Parathyroid adenoma (tissue), 2 donors: ENCODE measurements at regions not wholly inside any gene's neighbourhood (a gene's known extent, or its start where the extent isn't known, plus 50 kb on each side); places are given as distances from the start of the nearest gene placed in this dataset.

Experiments used
- H2AFZ ChIP-seq: fragments of 300-600 bp; sonication (generic); one replicate; pipeline ENCODE4 v1.7.0; 2017; ENCODE audit warnings: antibody characterized with exemption, mild to moderate bottlenecking
- H3K27ac ChIP-seq: fragments of 300-600 bp; sonication (generic); one replicate; pipeline ENCODE4 v1.7.0; 2017
- H3K27me3 ChIP-seq: fragments of 300-600 bp; sonication (generic); one replicate; pipeline ENCODE4 v1.7.0; 2017; ENCODE audit warnings: low read length; ENCODE audit not compliant: control insufficient read depth, insufficient read depth
- H3K36me3 ChIP-seq: fragments of 300-600 bp; sonication (generic); one replicate; pipeline ENCODE4 v1.7.0; 2017; ENCODE audit warnings: low read length; ENCODE audit not compliant: control insufficient read depth, insufficient read depth
- H3K4me1 ChIP-seq: fragments of 300-600 bp; sonication (generic); one replicate; pipeline ENCODE4 v1.7.0; 2017; ENCODE audit warnings: control low read depth
- H3K4me2 ChIP-seq: fragments of 300-600 bp; sonication (generic); one replicate; pipeline ENCODE4 v1.7.0; 2017; ENCODE audit warnings: low read length
- H3K4me3 ChIP-seq: fragments of 300-600 bp; sonication (generic); one replicate; pipeline ENCODE4 v1.7.0; 2017; ENCODE audit warnings: low read depth, low read length
- H3K79me2 ChIP-seq: fragments of 300-600 bp; sonication (generic); one replicate; pipeline ENCODE4 v1.7.0; 2017; ENCODE audit warnings: control low read depth
- H3K9ac ChIP-seq: fragments of 300-600 bp; sonication (generic); one replicate; pipeline ENCODE4 v1.7.0; 2017; ENCODE audit warnings: mild to moderate bottlenecking
- H3K9me3 ChIP-seq: fragments of 300-600 bp; sonication (generic); one replicate; pipeline ENCODE4 v1.7.0; 2017; ENCODE audit warnings: low read length; ENCODE audit not compliant: control insufficient read depth
- TF ChIP-seq, protein P1 (sequence below): fragments of 300-600 bp; sonication (generic); IDR thresholded peaks from one replicate; pipeline ENCODE4 v1.7.0; 2017; ENCODE audit warnings: antibody characterized with exemption, mild to moderate bottlenecking
- donor health status: primary hyperparathyroidism.

DNA sequence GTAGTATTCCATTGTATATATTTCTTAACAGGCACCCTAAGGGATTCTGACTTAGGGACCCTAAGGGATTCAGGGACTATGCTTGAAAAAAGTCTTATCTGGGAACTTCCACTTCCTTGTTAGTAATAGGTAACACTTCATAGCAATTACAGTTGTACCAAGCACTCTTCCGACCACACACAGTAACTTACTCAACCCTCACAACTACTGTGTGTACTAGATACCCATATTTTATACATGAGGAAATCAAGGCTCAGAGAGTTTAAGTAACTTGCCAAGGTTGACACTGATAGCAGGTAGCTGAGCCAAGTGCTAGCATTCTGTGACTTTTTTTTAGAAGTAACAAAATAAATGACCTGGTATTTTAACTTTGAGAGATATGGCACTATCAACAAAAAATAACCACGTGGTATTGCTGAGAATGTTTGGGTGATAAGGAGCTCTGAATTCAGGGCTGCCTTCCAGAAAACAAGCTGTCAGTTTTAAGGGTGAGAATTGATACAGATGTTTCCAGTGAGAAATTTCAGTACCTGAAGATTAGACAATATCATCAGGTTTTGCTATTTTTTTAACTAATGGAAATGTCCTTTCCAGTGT, 210.3 kb upstream of the SUCLG2 start:
- no peak overlapping the region for H3K27ac ChIP-seq
- no peaks in the 10 kb centered on the region for H3K27me3 ChIP-seq
- no peaks in the 10 kb centered on the region for H3K9me3 ChIP-seq
- no peaks in the 10 kb centered on the region for H3K36me3 ChIP-seq
- TF ChIP-seq, protein P1, sequence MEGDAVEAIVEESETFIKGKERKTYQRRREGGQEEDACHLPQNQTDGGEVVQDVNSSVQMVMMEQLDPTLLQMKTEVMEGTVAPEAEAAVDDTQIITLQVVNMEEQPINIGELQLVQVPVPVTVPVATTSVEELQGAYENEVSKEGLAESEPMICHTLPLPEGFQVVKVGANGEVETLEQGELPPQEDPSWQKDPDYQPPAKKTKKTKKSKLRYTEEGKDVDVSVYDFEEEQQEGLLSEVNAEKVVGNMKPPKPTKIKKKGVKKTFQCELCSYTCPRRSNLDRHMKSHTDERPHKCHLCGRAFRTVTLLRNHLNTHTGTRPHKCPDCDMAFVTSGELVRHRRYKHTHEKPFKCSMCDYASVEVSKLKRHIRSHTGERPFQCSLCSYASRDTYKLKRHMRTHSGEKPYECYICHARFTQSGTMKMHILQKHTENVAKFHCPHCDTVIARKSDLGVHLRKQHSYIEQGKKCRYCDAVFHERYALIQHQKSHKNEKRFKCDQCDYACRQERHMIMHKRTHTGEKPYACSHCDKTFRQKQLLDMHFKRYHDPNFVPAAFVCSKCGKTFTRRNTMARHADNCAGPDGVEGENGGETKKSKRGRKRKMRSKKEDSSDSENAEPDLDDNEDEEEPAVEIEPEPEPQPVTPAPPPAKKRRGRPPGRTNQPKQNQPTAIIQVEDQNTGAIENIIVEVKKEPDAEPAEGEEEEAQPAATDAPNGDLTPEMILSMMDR, result no peak
- H3K4me2 ChIP-seq, result no peak overlapping the region
- no peaks in the 10 kb centered on the region for H3K4me1 ChIP-seq
- no peak overlapping the region for H3K4me3 ChIP-seq
- H3K9ac ChIP-seq, result no peak overlapping the region
- no peak overlapping the region for H2AFZ ChIP-seq
- H3K79me2 ChIP-seq, result no peaks in the 10 kb centered on the region

DNA sequence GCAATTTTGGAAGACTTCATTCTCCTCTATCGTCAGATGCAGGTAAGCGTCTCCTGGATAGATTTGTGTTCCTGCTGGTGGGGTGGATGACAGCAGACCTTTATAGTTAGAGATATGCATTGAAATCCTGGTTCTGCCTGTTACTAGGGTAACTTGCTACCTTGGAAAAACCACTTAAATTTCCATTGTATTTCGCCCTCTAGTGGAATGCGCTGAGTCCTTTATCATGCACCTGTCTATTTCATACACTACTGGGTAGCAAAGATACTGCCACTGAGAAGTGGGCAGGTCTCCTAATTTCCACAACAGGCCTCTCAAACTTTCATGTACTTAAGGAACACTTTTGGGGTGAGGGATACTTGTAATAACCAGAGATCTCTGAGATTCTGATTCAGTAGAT, 209.5 kb upstream of the SUCLG2 start:
- no peak overlapping the region for H3K9ac ChIP-seq
- no peaks in the 10 kb centered on the region for H3K27me3 ChIP-seq
- no peaks in the 10 kb centered on the region for H3K9me3 ChIP-seq
- H3K79me2 ChIP-seq, result no peaks in the 10 kb centered on the region
- TF ChIP-seq, protein P1, result no peak
- H3K4me3 ChIP-seq, result no peak overlapping the region
- H3K27ac ChIP-seq, result no peak overlapping the region
- no peak overlapping the region for H3K4me2 ChIP-seq
- no peak overlapping the region for H2AFZ ChIP-seq
- no peaks in the 10 kb centered on the region for H3K4me1 ChIP-seq
- no peaks in the 10 kb centered on the region for H3K36me3 ChIP-seq

DNA sequence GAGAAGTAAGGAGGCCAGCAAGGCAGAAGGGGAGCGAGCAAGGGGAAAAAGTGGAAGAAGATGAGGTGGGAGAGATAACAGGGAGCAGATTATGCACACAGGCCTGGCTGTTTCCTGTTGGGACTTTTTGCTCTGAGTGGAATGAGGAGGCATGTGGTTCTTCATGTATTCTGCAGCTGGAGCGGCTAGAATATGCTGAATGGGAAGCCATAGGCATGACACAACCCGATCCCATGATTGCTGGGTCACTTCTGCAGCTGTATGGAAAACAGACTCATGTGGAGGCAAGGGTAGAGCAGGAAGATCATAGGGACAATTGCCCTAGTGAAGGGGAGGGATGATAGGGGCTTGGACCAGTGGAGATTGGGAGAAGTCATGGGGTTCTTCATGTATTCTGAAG, 206.0 kb upstream of the SUCLG2 start:
- TF ChIP-seq, protein P1, result no peak
- H2AFZ ChIP-seq, result no peak overlapping the region
- no peak overlapping the region for H3K27ac ChIP-seq
- no peaks in the 10 kb centered on the region for H3K79me2 ChIP-seq
- H3K36me3 ChIP-seq, result no peaks in the 10 kb centered on the region
- no peaks in the 10 kb centered on the region for H3K9me3 ChIP-seq
- H3K4me3 ChIP-seq, result no peak overlapping the region
- no peak overlapping the region for H3K4me2 ChIP-seq
- no peaks in the 10 kb centered on the region for H3K27me3 ChIP-seq
- no peak overlapping the region for H3K9ac ChIP-seq
- H3K4me1 ChIP-seq, result no peaks in the 10 kb centered on the region

DNA sequence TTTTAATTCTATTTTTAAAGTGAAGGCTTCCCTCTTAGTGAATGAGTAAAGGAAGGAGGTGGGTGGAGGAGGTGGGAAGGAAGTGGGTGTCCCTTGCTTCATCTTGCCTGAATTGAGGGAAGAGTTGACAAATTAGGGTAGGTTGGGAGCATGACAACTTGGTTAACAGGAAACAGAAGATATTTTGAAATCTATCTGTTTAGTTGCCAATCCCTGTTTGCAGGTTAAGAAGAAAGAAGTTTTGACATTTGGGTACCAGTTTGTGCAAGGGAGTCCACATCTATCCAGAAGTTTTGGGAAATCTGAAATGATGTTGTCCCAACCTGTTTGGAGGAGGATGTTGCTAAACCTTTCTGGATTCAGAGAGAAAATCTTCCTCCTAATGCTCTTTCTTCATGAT, 204.1 kb upstream of the SUCLG2 start:
- Histone ChIP-seq H3K79me2 (no peaks in the 10 kb centered on the region), H3K9ac (no peak overlapping the region), H3K27ac (no peak overlapping the region), H3K4me3 (no peak overlapping the region), H2AFZ (no peak overlapping the region), H3K9me3 (no peaks in the 10 kb centered on the region), H3K4me2 (no peak overlapping the region), H3K4me1 (no peaks in the 10 kb centered on the region), H3K36me3 (no peaks in the 10 kb centered on the region), H3K27me3 (no peaks in the 10 kb centered on the region)
- TF ChIP-seq, protein P1, result no peak

DNA sequence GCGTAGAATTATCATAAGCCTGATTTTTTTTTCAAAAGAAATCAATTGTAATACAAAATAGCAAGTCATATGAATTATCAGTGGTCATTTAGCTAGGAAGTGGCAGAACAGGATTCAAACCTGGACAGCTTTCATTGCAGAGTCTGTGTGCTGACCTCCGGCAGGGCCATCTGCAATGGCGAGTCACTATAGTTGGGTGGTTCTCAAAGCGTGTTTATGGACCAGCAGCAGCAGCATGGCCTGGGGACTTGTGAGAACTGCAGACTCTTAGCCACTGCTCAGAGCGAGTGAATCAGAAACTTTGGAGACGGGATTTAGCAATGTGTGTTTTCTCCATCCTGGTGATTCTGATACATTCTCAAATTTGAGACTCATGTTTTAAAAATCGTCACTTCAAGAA, 202.3 kb upstream of the SUCLG2 start:
- Histone ChIP-seq H3K27ac (no peak overlapping the region), H3K4me3 (no peak overlapping the region), H3K9me3 (no peaks in the 10 kb centered on the region), H3K4me1 (no peaks in the 10 kb centered on the region), H3K4me2 (no peak overlapping the region), H2AFZ (no peak overlapping the region), H3K9ac (no peak overlapping the region), H3K79me2 (no peaks in the 10 kb centered on the region), H3K27me3 (no peaks in the 10 kb centered on the region), H3K36me3 (no peaks in the 10 kb centered on the region)
- TF ChIP-seq, protein P1, result no peak
